NCI-H187 (cell line): ENCODE measurements at regions not wholly inside any gene's neighbourhood (a gene's known extent, or its start where the extent isn't known, plus 50 kb on each side); places are given as distances from the start of the nearest gene placed in this dataset.
"Not testable (repeated sequence)": the region's sequence is repeated elsewhere in the genome, so short reads cannot be mapped to it uniquely, and the experiment has no call there.

ENCODE experiments used
- DNase-seq, 2 experiments: peaks; one replicate each; lab custom pipeline; 2025; lab: John Stamatoyannopoulos, UW

DNA sequence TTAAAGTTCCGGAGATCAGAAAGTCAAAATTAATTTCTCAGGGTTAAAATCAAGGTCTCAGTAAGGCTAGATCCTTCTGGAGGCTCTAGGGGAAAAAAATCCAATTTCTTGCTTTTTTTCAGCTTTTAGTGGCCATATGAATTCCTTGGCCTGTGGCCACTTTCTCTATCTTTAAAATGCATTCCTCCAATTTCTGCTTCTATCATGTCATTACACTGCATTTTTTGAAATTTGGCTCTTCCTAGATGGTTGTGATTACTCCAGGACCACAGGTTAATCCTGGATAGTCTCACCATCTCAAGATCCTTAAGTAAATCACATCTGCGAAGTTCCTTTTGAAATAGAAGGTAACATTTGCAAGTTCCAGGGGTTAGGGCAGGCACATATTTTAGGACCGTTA lies 1294.9 kb upstream of the CITED2 start:
- DNase-seq: no peak

DNA sequence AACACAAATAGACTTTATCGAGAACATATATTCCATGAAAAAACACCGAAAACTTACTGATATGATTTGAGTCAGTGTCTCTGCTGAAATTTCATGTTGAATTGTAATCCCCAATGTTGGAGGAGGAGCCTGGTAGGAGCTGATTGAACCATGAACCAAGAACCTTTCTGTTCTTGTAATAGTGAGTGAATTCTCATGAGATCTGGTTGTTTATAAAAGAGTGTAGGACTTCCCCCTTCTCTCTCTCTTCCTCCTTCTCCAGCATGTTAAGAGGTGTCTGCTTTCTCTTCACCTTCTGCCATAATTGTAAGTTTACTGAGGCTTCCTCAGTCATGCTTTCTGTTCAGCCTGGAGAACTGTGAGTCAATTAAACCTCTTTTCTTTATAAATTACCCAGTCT lies 1289.3 kb upstream of the CITED2 start:
- no peak for DNase-seq

DNA sequence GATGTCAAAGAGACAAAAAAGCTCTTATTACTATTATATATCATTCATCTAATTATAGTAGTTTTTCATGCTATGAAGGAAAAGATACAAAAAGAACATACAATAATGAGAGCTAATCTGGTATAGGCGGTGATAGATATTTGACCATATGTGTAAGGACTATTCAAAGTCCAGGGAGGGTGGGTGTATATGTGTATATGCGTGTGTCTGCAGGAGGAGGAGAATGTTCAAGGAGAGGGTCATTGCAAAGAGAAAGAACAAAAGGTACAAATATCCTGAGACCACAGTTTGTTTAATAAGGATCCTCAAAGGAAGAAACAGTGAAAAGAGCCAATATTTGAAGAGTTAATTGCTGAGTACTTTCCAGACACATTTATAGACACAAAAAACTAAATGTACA lies 1288.6 kb upstream of the CITED2 start:
- no peak for DNase-seq

DNA sequence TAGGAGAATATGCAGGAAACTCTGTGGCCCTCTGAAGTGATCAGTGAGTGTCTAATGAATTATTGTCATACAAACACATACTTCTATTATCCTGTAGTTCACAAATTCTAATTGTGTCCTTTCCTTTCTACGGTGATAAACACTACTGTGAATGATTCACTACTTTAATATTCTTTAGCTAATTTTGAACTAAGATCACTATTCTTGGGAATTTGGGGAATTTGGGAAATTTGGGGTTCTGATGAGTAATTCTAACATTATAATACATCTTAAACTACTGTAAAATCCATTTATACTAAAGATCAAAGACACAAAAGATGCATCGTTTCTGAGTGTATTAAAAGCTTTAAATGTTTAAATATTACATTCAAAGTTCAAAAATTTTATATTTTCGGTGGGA lies 1287.2 kb upstream of the CITED2 start:
- DNase-seq: no peak

DNA sequence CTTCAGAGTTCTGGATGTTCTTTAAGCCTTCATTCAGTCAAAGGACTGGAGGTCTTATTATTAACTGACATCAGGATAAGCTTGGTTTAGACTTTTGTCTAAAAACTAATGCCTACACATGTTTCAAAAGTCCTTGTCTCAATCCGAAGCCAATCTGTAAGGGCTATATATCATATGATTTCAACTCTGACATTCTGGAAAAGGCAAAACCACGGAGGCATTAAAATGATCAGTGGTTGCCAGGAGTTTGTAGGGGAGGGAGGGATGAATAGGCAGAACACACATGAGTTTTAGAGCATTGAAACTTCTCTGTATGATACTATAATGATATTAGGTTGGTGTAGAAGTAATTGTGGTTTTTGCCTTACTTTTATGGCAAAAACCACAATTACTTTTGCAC lies 1285.8 kb upstream of the CITED2 start:
- no peak for DNase-seq

DNA sequence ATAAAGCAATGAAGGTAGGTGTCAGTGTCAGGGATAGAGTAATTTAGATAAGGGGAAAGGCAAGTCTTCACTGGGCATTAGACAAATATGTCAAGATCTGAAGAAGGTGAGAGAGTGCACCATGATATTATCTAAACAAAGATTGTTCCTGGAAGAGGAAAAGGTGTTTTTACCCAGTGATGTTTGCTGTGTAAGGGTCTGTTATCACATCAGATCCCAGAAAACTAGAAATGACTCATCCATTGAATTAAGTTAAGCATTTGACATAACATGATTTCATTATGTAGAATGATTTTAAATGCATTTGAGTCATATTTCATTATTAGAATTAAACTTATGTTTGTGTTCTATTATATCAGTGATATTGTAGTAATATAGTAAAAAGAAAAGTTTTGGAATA lies 1279.5 kb upstream of the CITED2 start:
- no peak for DNase-seq

DNA sequence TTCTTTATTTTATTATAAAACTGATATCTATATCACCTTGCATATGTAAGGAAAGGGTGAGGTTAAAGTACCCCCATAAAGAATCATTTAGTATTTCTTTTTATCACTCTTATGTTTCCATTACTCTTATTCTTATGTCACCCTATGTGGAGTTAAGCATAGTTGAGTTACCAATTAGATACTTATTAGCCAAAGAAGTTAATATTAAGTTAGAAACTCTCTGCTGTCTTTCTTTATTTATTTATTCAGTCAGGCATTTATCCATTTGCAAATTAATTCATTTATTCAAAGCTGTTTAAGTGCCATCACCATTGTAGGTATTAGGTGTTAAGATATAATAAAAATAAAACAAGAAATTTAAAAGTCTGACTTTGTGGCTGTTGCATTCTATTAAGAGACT lies 1279.1 kb upstream of the CITED2 start:
- DNase-seq: no peak

DNA sequence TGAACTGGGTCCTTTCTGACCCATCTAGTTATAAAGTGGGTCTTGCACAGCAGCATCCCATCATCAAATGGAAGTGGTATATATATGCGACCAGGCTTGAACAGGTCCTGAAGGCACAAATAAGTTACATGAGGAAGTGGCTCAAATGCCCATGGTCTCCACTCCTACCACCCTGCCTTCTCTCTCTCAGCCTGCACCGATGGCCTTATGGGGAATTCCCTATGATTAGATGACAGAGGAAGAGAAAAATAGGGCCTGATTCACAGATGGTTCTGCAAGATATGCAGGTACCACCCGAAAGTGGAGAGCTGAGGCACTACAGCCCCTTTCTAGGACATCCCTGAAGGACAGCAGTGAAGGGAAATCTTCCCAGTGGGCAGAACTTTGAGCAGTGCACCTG lies 1275.1 kb upstream of the CITED2 start:
- not testable (repeated sequence) for DNase-seq

DNA sequence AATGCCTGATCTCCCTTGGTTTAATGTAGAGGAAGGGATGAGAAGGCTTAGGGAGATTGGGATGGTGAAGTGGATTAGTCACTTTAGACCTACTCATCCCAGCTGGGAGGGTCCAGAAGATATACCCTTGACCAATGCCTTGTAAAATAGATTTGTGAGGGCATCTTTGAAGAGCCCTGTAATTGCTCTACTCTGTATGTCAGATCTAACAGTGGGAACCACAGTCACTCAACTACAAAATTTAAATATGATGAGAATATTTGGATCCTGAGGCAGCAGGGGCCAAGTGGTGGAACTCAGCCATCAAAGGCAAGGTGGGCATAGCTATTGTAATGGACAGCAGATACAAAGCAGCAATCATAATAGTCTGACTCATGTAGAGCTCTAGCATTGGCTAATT lies 1272.9 kb upstream of the CITED2 start:
- DNase-seq: not testable (repeated sequence)

DNA sequence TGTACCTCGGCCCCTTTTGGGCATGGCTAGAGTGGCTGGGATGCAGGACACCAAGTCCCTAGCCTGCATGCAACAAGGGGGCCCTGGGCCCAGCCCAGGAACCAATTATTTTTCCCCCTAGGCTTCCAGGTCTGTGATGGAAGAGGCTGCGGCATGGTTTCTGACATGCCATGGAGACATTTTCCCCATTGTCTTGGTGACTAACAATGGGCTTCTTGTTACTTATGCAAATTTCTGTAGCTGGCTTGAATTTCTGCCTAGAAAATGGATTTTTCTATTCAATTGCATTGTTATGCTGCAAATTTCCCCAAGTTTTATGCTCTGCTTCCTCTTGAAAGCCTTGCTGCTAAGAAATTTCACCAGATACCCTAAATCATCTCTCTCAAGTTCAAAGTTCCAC lies 1269.6 kb upstream of the CITED2 start:
- no peak for DNase-seq

DNA sequence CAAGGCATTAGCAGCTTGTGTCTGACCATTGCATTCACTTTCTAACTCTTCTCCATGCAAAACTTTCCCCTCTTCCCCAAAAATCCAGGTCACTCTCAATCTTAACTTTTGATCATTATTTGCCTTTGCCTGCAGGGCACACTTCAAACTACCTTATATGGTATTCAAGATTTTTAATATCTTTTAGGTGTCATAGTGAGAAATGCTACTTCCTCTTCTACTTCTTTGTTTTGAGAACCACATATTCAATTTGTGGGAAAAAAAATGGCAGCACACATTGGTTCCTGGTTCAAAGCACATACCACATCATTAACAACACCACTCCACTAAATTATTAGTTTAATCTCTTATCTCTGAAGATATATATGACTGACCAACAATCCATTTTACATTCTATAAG lies 1267.0 kb upstream of the CITED2 start:
- DNase-seq: no peak

DNA sequence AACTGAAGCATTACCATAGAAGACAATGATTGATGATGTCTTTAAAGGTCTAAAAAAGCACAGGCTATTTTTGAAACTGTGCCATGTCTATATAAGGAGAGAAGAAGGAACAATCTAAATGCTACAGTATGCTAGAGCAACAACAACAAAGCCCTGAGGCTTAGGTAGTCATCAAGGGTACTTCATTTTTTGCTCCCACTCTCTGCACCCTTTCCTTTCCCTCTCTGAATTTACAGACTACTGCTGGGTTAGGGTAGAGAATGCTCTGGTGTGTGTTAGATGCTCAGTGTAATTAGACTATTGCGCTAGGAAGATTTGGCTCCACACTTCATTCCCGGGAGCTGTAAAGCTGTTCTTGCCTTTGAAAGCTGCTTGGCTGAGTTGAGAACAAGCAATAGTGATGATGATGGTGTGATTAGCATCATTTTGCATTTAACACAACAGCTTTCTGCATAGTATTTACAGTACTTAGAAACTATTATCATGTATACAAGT lies 1262.5 kb upstream of the CITED2 start:
- peak in 1 of 2 experiments; percentile 51 for DNase-seq

DNA sequence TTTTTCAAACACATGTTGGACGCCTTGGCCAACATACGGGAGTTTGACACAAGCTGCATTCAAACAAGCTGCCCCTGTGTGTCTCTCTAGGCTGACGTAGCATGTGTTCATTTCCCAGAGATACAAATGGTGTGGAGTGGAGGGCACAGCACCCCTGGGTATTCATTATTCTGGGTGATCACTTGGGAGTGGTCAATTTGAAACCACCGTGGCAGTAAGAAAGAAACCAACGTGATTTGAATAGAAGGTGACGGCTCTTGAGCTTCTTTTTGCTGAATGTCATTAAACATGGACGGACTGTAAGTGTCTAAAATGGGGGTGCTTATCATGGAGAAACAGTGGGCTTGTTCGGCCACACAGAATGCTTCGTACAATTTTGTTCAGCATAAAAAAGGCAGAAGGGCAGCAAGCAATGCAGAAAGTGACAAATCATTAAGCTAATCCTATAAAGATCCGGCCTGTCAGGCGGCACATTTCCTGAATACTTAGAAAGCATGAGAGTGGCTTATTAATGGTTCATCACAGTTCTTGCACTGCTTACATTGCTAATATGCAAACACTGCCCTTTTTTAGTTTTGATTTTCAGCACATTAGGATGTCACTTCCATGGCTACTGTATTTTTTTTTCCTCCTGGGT lies 1261.9 kb upstream of the CITED2 start:
- DNase-seq: peak in 1 of 2 experiments; percentile 51

DNA sequence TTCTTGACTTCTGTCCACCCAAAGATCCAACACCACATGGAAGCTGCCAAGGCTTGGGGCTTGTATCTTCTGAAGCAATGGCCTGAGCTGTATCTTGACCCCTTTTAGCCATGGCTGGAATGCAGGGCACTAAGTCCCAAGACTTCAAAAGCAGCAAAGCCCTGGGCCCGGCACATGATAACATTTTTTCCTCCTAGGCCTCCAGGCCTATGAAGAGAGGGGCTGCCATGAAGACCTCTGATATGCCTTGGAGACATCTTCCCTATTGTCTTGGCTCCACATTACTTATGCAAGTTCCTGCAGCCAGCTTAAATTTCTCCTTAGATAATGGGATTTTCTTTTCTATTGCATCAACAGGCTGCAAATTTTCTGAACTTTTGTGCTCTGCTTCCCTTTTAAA lies 1252.6 kb upstream of the CITED2 start:
- no peak for DNase-seq

DNA sequence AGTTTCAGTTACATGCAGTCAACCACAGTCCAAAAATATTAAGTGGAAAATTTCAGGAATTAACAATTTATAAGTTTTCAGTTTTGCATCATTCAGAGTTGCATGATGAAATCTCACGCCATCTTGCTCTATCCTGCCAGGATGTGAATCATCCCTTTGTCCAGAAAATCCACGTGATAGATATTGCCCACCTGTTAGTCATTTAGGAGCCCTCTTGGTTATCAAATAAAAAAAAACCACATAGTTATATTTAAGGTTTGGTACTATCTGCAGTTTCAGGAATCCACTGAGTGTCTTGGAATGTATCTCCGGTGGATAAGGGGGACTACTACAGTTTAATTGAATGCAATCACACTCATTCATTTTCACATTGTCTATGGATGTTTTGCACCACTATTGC lies 1249.0 kb upstream of the CITED2 start:
- no peak for DNase-seq

DNA sequence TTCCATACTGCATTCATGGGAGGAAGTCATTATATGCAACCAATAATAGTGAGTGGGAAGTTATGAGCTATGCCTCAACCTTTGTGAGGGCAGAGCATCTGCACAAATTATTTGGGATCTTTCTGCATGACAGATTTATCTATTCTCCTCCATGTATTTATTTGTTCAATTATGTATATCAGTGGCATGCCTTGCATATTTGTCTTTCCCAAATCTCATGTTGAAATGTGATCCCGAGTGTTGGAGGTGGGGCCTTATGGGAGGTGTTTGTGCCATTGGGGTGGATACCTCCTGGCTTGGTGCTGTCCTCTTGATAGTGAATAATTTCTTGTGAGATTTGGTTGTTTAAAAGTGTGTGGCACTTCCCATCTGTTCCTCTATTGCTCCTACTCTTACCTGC lies 1246.0 kb upstream of the CITED2 start:
- no peak for DNase-seq

DNA sequence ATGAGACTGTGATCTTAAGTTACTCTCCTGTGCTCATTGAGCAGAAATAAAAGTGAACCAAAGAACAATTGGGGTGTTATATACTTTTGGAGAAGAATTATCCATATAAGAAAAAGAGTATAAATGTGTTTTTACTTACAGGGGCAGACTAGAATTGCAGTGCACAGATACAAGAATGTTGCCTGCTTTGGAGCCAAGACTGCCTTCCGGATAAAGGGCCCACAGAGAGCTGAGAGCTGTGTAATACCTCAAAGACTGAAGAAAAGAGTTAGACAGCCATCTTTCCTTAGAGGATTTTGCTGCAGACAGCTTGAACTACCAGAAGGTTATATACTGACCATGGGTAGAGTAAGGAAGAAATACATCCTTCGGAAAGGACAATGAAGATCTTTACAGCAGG lies 1235.5 kb upstream of the CITED2 start:
- DNase-seq: no peak

DNA sequence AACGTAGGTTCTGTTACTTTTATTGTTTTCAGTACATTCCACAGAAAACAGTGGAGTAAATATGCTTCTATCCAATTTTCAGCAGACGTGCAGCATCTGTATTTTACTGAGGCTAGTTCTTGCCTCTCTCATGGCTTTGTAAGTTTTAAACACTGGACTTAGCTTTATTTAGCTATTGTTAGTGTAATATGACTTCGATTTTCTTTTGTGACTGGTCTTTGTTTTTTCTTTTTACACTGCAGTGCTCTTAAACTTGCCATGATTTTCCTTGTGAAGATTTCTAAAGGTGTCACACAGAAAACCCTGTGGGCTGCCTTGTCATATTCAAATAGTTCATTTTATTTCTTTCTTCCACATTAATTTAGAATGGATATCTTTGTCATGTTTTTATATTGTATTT lies 1234.9 kb upstream of the CITED2 start:
- DNase-seq: no peak

DNA sequence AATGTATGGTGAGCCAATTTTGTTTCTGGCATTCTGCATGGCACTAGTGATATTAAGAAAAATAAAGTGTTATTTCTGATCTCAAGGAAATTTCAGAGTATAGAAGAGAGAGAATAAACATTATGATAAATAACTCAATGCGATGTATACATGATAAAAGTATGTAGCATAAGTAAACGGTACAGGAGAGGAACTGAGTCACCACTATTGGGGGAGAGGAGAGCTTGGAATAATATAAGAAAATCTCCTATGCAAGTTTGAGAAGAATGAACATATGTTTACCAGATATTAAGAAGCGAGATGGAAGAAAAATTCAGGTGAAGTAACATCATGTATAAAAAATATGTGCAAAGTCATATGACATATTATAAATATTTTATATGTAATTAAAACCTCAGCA lies 1230.3 kb upstream of the CITED2 start:
- DNase-seq: no peak

DNA sequence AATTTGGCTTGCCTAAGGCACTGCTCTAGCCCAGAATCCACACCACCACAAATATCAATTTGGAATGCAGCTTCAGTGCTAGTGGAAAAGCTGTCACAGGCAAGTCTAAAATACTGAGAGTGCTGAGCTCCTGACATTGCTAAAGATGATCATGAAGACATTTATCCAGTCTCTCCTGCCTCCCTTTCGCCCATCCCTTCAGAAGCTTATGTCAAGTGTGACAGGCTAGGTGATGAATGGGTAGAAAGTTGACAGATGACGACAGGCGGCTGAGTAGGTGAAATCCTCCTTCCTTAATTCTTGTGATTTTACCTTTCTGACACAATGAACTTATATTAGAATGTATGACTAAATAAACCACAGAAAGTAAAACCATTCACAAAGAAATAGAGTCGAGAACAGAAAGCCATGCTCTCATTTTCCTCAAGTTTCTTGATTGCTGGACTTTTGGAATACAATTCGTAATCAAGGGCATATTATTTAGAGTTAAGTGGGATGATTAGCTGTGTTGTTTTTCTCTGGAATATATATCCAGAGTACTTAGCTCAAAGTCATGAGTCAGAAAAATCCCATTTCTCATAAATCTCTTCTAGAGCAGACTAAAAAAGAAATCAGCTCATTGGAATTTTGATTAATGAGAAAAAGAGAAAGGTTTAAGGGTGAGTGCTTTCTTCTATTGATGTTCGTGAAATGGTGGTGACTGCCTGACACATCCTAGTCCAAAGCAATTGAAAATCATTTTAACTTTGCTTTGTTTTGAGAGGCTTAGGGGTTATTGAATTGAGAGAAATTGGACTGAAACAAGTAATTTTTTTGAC lies 1228.2 kb upstream of the CITED2 start:
- no peak for DNase-seq

DNA sequence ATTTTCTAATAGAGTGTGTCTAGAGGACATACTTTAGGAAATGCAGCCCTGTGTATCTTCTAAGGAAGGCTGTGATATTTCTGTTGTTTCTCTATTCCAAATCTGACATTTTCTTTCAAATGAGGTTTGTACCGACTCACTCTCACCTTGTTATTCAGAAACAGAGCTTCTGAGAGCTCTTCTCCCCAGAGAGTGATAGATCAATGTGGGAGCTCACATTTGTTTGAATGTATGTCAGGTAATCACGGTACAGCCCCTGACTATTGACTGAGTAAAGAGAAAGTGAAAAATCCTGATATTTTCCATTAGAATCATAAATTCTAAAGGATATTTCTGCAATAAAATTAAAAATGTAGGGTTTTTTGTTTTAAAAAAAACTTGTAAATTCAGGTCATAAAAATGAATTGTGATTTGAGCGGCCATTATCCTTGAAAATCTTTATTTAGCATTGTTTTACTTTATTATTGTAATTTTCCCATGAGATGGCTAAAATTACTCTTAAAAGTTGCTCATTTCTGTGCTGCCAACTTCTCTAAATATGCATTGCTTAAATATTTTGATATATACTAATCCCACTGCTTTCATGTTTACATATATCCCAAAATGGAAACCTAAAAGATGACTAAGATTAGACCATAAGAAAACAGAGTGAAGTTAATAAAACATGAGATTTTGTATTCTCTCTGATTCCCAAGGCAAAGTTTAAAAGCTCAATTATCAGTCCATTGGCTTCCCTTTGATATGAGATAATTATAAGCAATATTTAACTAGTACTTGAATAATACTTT lies 1226.8 kb upstream of the CITED2 start:
- no peak for DNase-seq

DNA sequence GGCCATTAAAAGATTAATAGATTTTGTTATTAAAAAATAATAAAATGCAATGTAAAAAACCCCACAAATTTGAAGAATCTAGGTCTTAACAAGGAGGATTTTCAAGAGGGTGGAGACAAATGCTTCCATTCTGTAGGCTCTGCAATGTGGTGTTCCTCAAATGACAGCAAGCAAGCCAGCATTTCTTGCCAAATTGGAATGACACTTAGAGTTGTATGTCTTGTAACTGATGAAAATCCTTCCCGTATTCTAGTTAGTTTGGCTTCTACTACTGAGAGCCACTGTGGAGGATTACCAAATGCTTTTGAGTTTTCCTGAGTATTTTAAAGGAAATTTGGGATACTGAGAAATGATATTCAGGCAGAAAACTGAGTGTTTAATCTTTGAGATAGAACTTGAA lies 1225.5 kb upstream of the CITED2 start:
- DNase-seq: no peak

DNA sequence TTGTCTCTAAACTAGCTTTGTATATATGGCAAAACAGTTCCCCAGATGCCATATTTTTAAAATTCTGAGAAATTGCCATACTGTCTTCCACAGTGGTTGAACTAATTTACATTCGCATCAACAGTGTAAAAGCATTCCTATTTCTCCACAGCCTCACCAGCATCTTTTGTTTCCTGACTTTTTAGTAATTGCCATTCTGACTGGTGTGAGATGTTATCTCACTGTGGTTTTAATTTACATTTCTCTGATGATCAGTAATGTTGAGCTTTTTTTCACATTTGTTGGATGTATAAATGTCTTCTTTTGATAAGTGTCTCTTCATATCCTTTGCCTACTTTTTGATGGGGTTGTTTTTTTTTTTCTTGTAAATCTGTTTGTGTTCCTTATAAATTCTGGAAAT lies 1222.7 kb upstream of the CITED2 start:
- no peak for DNase-seq
